ENCODE measurements at regions not wholly inside any gene's neighbourhood (a gene's known extent, or its start where the extent isn't known, plus 50 kb on each side); places are given as distances from the start of the nearest gene placed in this dataset.

DNA sequence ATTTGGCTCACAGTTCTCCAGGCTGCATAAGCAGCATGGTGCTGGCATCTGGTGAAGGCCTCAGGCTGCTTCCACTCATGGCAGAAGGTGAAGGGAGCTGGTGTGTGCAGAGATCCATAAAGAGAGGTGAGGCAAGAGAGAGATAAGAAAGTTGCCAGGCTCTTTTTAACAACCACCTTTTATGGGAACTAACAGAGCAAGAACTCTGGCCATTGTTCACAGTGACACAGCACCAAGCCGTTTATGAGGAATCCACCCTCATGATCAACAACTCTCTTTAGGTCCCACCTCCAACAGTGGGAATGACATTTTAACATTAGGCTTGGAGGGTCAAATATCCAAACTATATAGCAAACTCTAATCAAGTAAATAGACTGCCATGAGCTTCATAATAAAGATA, 557.2 kb upstream of the SUCLG2 start:
- POLR2A ChIA-PET, result no interaction called here
- FAIRE-seq, result no peak
- no peak overlapping the region for H3K4me2 ChIP-seq
- WGBS (ENCODE audit: missing lambda C conversion rate), result 0% methylated on average over 1 of the region's 1 CpG
- CTCF ChIA-PET, result no interaction called here
- H3K4me3 ChIP-seq, result no peak overlapping the region
- no peak for DNase-seq (ENCODE audit: low read depth in 1 of 2, low spot score in 1 of 2)
- TF ChIP-seq ZNF302 (CRISPR knock-in tag; IDR thresholded peaks at IDR 0.05), result no peak
- no peak for TF ChIP-seq ZFP36 (IDR thresholded peaks at IDR 0.05; ENCODE audit: borderline replicate concordance, partially characterized antibody)
- TF ChIP-seq SREBF2 (IDR thresholded peaks at IDR 0.05), result no peak
- no peak for TF ChIP-seq EHMT2 (IDR thresholded peaks at IDR 0.05; ENCODE audit: low read depth)
- no peak for TF ChIP-seq KDM5A (IDR thresholded peaks at IDR 0.05)
- TF ChIP-seq, protein P1, sequence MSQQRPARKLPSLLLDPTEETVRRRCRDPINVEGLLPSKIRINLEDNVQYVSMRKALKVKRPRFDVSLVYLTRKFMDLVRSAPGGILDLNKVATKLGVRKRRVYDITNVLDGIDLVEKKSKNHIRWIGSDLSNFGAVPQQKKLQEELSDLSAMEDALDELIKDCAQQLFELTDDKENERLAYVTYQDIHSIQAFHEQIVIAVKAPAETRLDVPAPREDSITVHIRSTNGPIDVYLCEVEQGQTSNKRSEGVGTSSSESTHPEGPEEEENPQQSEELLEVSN (IDR thresholded peaks at IDR 0.05; ENCODE audit: borderline replicate concordance, low read depth), result no peak
- no peak for TF ChIP-seq CHD4 (IDR thresholded peaks at IDR 0.05; ENCODE audit: borderline replicate concordance)
- no peak overlapping the region for H3K27ac ChIP-seq
- no peaks in the 10 kb centered on the region for H3K9me3 ChIP-seq
- no peak for ATAC-seq
- no peaks in the 10 kb centered on the region for H3K4me1 ChIP-seq

DNA sequence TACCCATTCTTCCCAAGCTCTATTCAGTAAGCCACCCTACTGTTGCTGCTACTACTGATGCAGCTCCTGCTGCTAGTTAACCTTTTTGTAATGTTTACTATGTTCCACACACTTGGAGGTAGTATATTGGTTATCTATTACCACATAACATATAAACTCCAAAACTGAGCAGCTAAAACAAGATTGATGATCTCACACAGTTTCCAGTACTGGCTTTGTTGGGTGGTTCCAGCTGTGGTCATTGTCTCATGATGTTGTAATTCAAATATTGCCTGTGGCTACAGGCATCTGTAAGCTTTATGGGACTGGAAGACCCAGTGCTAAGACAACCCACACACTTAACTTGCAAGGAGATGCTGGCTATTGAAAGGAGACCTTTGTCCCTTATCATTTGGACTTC, 556.2 kb upstream of the SUCLG2 start:
- CTCF ChIA-PET, result interaction anchor here (1.0 kb wide), 1 partner anchor 1097 kb away, joined by 3 read pairs; no protein-coding TSS in a partner anchor
- Histone ChIP-seq H3K9me3 (no peaks in the 10 kb centered on the region), H3K4me2 (no peak overlapping the region), H3K27ac (no peak overlapping the region), H3K4me3 (no peak overlapping the region), H3K4me1 (no peaks in the 10 kb centered on the region)
- POLR2A ChIA-PET, result no interaction called here
- no peak for DNase-seq (ENCODE audit: low read depth in 1 of 2, low spot score in 1 of 2)
- ATAC-seq, result no peak
- no peak for FAIRE-seq
- no peak for TF ChIP-seq CEBPB (IDR thresholded peaks at IDR 0.05)
- TF ChIP-seq MYC (IDR thresholded peaks at IDR 0.05; ENCODE audit: borderline replicate concordance, low read length), result no peak
- no peak for TF ChIP-seq FOSB (CRISPR knock-in tag; IDR thresholded peaks at IDR 0.05)
- no peak for TF ChIP-seq SMC3 (IDR thresholded peaks at IDR 0.05)
- TF ChIP-seq HOXB5 (CRISPR knock-in tag; IDR thresholded peaks at IDR 0.05), result no peak
- TF ChIP-seq GATA3 (IDR thresholded peaks at IDR 0.05; ENCODE audit: borderline replicate concordance), result no peak

DNA sequence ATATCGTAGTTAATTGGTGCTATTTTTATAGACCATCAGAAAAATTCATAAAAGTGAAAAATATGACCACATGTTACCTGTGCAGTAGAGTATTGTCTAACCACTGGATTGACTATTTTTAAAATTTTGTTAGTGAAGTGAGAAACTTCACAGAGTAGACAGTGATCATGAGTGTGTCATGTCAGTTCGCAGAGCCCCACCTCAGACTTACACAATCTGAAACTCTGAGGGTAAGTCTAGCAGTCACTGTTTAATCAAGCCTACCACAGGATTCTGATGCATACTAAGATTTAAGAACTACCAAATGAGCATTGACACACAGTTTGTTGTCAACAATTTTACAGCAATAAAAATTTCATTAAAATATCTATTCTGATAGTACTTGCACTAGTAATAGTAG, 552.9 kb upstream of the SUCLG2 start:
- POLR2A ChIA-PET, result no interaction called here
- ATAC-seq, result no peak
- CTCF ChIA-PET, result interaction anchor here (1.3 kb wide), 1 partner anchor 21 kb away, joined by 3 read pairs; no protein-coding TSS in a partner anchor
- WGBS (ENCODE audit: missing lambda C conversion rate), result 0% methylated on average over 2 of the region's 2 CpGs
- Histone ChIP-seq H3K4me2 (no peak overlapping the region), H3K27ac (no peak overlapping the region), H3K4me3 (no peak overlapping the region), H3K4me1 (no peaks in the 10 kb centered on the region), H3K9me3 (no peaks in the 10 kb centered on the region)
- FAIRE-seq, result no peak
- TF ChIP-seq, protein P2, sequence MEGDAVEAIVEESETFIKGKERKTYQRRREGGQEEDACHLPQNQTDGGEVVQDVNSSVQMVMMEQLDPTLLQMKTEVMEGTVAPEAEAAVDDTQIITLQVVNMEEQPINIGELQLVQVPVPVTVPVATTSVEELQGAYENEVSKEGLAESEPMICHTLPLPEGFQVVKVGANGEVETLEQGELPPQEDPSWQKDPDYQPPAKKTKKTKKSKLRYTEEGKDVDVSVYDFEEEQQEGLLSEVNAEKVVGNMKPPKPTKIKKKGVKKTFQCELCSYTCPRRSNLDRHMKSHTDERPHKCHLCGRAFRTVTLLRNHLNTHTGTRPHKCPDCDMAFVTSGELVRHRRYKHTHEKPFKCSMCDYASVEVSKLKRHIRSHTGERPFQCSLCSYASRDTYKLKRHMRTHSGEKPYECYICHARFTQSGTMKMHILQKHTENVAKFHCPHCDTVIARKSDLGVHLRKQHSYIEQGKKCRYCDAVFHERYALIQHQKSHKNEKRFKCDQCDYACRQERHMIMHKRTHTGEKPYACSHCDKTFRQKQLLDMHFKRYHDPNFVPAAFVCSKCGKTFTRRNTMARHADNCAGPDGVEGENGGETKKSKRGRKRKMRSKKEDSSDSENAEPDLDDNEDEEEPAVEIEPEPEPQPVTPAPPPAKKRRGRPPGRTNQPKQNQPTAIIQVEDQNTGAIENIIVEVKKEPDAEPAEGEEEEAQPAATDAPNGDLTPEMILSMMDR (IDR thresholded peaks at IDR 0.05), result no peak
- no peak for TF ChIP-seq CHD4 (IDR thresholded peaks at IDR 0.05; ENCODE audit: borderline replicate concordance)
- TF ChIP-seq FOSL2 (IDR thresholded peaks at IDR 0.05), result no peak
- no peak for TF ChIP-seq FOSL2 (CRISPR knock-in tag; IDR thresholded peaks at IDR 0.05)
- TF ChIP-seq BHLHE40 (IDR thresholded peaks at IDR 0.05; ENCODE audit: low read depth, low read length), result no peak
- DNase-seq (ENCODE audit: low read depth in 1 of 2, low spot score in 1 of 2), result no peak

DNA sequence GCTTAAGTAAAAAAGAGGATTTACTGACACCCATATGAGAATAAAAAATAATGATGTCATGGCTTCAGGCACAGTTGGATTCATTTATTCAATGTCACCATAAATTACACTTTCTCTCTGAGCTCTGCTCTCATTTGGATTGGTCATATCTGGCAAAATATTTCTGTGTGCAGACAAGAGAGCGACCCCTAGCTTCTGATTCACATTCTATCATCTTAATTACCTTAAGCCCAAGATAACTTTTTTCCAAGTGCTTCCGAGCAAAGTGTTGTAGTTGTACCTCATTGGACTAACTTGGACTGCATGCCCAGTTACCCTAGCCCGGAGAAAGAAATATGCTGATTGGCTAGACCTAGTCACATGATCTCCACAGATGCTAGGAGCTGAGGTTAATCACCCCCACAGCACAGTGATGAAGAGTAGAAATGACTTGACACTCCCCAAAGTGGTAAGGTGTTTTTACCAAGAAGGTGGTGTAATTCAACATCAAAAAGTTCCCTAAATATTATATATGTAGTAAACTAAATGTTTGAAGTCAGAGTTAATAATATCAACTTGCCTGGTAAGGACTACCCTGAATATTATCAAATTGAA, 552.2 kb upstream of the SUCLG2 start:
- ChIA-PET POLR2A (no interaction called here), CTCF (interaction anchor here (0.6 to 1.3 kb wide), 2 partner anchors 9 to 22 kb away, joined by 3 read pairs; no protein-coding TSS in a partner anchor)
- Histone ChIP-seq H3K4me1 (no peaks in the 10 kb centered on the region), H3K4me3 (no peak overlapping the region), H3K27ac (no peak overlapping the region), H3K9me3 (no peaks in the 10 kb centered on the region), H3K4me2 (no peak overlapping the region)
- ATAC-seq (no peak), DNase-seq (ENCODE audit: low read depth in 1 of 2, low spot score in 1 of 2) (peak in 1 of 2 experiments; percentile 8), FAIRE-seq (no peak)
- WGBS (ENCODE audit: missing lambda C conversion rate), result 4% methylated on average over 3 of the region's 3 CpGs
- TF ChIP-seq, protein P3, sequence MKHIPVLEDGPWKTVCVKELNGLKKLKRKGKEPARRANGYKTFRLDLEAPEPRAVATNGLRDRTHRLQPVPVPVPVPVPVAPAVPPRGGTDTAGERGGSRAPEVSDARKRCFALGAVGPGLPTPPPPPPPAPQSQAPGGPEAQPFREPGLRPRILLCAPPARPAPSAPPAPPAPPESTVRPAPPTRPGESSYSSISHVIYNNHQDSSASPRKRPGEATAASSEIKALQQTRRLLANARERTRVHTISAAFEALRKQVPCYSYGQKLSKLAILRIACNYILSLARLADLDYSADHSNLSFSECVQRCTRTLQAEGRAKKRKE (CRISPR knock-in tag; IDR thresholded peaks at IDR 0.05; ENCODE audit: low read depth), result no peak
- TF ChIP-seq HDAC2 (IDR thresholded peaks at IDR 0.05) (no peak), HOXA7 (CRISPR knock-in tag; IDR thresholded peaks at IDR 0.05) (no peak), NFE2L2 (conservative IDR thresholded peaks at IDR 0.05; ENCODE audit: low read length) (no peak), MYC (IDR thresholded peaks at IDR 0.05; ENCODE audit: borderline replicate concordance, low read length) (no peak), CHD2 (IDR thresholded peaks at IDR 0.05; ENCODE audit: low read length, partially characterized antibody) (no peak), NPAS2 (CRISPR knock-in tag; IDR thresholded peaks at IDR 0.05; ENCODE audit: borderline replicate concordance) (no peak), ZFP36 (IDR thresholded peaks at IDR 0.05; ENCODE audit: borderline replicate concordance, partially characterized antibody) (no peak), RAD21 (conservative IDR thresholded peaks at IDR 0.05 in 1 of 2, IDR thresholded peaks at IDR 0.05 in 1 of 2) (no peak)
- TF ChIP-seq, protein P2 (IDR thresholded peaks at IDR 0.05), result no peak
- TF ChIP-seq, protein P4, sequence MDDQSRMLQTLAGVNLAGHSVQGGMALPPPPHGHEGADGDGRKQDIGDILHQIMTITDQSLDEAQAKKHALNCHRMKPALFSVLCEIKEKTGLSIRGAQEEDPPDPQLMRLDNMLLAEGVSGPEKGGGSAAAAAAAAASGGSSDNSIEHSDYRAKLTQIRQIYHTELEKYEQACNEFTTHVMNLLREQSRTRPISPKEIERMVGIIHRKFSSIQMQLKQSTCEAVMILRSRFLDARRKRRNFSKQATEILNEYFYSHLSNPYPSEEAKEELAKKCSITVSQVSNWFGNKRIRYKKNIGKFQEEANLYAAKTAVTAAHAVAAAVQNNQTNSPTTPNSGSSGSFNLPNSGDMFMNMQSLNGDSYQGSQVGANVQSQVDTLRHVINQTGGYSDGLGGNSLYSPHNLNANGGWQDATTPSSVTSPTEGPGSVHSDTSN (IDR thresholded peaks at IDR 0.05), result no peak

All from A549 (cell line).